Neural progenitor cell (in vitro differentiated cells): ENCODE measurements at regions not wholly inside any gene's neighbourhood (a gene's known extent, or its start where the extent isn't known, plus 50 kb on each side); places are given as distances from the start of the nearest gene placed in this dataset.

Experiments used
- CTCF ChIP-seq: fragments of 200-600 bp; sonication (generic); IDR thresholded peaks from 2 replicates; pipeline ENCODE4 v1.5.1; 2017; ENCODE audit warnings: antibody characterized with exemption, mild to moderate bottlenecking
- EZH2 ChIP-seq: fragments of 200-600 bp; sonication (generic); IDR thresholded peaks from 2 replicates; pipeline ENCODE4 v1.6.1; 2017; ENCODE audit warnings: antibody characterized with exemption, mild to moderate bottlenecking, moderate library complexity
- EZH2phosphoT487 ChIP-seq: fragments of 200-600 bp; sonication (generic); IDR thresholded peaks from 2 replicates; pipeline ENCODE4 v1.6.1; 2017; ENCODE audit warnings: antibody characterized with exemption

GRCh38 chr22:25375683-25376082 is 156.2 kb downstream of the CRYBB2 start:
- TF ChIP-seq EZH2 (no peak), CTCF (peak; percentile 29), EZH2phosphoT487 (no peak)
